Astrocyte (in vitro differentiated cells and primary cell): ENCODE measurements at regions not wholly inside any gene's neighbourhood (a gene's known extent, or its start where the extent isn't known, plus 50 kb on each side); places are given as distances from the start of the nearest gene placed in this dataset.

ENCODE experiments used
- EZH2 ChIP-seq: IDR thresholded peaks from 2 replicates; pipeline ENCODE4 v1.6.1; 2012; ENCODE audit warnings: mild to moderate bottlenecking, low read length, inconsistent platforms; ENCODE audit not compliant: insufficient read depth
- TF ChIP-seq, protein P1 (sequence below): IDR thresholded peaks from 2 replicates; pipeline ENCODE4 v1.5.1; 2011; ENCODE audit warnings: low read depth, mild to moderate bottlenecking, inconsistent platforms, low read length, moderate library complexity; ENCODE audit not compliant: insufficient read depth

DNA sequence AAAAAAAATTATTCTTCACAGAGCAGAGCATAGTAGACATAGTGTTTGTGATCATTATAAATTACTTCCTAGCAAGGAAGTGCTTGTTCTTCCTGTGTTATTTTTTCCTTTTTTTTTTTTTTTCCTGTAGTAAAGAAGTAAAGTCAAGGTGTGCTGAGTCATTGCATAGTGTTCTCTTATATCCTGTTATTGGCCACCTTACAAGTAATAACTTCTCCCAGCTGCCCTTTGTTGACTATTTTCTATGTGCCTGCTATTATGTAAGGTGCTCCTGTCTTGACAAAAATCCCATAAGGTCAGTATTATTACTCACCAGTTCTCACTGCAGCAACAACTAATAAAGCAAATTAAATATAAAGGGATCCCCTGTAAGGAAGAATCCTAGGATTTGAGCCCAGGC lies 195.3 kb downstream of the GJA1 start:
- TF ChIP-seq EZH2 = no peak
- TF ChIP-seq, protein P1, sequence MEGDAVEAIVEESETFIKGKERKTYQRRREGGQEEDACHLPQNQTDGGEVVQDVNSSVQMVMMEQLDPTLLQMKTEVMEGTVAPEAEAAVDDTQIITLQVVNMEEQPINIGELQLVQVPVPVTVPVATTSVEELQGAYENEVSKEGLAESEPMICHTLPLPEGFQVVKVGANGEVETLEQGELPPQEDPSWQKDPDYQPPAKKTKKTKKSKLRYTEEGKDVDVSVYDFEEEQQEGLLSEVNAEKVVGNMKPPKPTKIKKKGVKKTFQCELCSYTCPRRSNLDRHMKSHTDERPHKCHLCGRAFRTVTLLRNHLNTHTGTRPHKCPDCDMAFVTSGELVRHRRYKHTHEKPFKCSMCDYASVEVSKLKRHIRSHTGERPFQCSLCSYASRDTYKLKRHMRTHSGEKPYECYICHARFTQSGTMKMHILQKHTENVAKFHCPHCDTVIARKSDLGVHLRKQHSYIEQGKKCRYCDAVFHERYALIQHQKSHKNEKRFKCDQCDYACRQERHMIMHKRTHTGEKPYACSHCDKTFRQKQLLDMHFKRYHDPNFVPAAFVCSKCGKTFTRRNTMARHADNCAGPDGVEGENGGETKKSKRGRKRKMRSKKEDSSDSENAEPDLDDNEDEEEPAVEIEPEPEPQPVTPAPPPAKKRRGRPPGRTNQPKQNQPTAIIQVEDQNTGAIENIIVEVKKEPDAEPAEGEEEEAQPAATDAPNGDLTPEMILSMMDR = no peak
